Thyroid gland (tissue), 4 donors: ENCODE measurements at regions not wholly inside any gene's neighbourhood (a gene's known extent, or its start where the extent isn't known, plus 50 kb on each side); places are given as distances from the start of the nearest gene placed in this dataset.

Experiments used
- DNase-seq, 2 donors: peaks; one replicate each; pipeline ENCODE4 v3.0.0-alpha.2; 2019
- H3K27ac ChIP-seq, 3 donors: fragments of 200-600 bp; sonication (generic); 1 replicate in 2 of 3; 2 replicates in 1 of 3; pipeline ENCODE4 v1.5.1; 2016 to 2019; ENCODE audit warnings: mild to moderate bottlenecking in 1 of 3, moderate library complexity in 1 of 3
- H3K27me3 ChIP-seq: fragments of 200-600 bp; sonication (generic); one replicate; pipeline ENCODE4 v1.5.1; 2019
- H3K36me3 ChIP-seq, 2 donors: fragments of 200-600 bp; sonication (generic); one replicate each; pipeline ENCODE4 v1.5.1; 2016 to 2019
- H3K4me1 ChIP-seq, 2 donors: fragments of 200-600 bp; sonication (generic); one replicate each; pipeline ENCODE4 v1.5.1; 2017 to 2019
- H3K4me3 ChIP-seq, 3 donors: fragments of 200-600 bp; sonication (generic); replicated peaks in 1 of 3; 1 replicate in 2 of 3; 2 replicates in 1 of 3; pipeline ENCODE4 v1.5.1; 2016; ENCODE audit warnings: mild to moderate bottlenecking in 1 of 3
- H3K9me3 ChIP-seq: fragments of 200-600 bp; sonication (generic); one replicate; pipeline ENCODE4 v1.5.1; 2017
- POLR2A ChIP-seq, 2 donors: fragments of 450-650 bp; IDR thresholded peaks; one replicate each; pipeline ENCODE4 v1.6.1; 2017; ENCODE audit warnings: antibody characterized with exemption in 2 of 2, mild to moderate bottlenecking in 2 of 2, moderate library complexity in 1 of 2
- WGBS, 2 donors: methylation state at CpG; one replicate each; pipeline ENCODE4 v1.1.5; 2017; 5-methylcytosine and 5-hydroxymethylcytosine counted together
- intact Hi-C: fragments of 100-400 bp; cut with DNase I; formaldehyde crosslinking; loops from one replicate; pipeline ENCODE4 v1.15.1; 2023
- TF ChIP-seq, protein P1 (sequence below), 6 experiments: fragments of 200-600 bp in 3 of 6; fragments of 450-650 bp in 3 of 6; sonication (generic) in 3 of 6; IDR thresholded peaks; one replicate each; pipeline ENCODE4 v1.5.1; 2016 to 2019; ENCODE audit warnings: antibody characterized with exemption in 6 of 6, mild to moderate bottlenecking in 2 of 6, inconsistent platforms in 1 of 6, moderate library complexity in 1 of 6

GRCh38 chr3:31290046-31290445 is 242.7 kb upstream of the STT3B start:
- DNase-seq = no peak
- no peak overlapping the region for H3K4me3 ChIP-seq
- no peaks in the 10 kb centered on the region for H3K4me1 ChIP-seq
- TF ChIP-seq, protein P1, sequence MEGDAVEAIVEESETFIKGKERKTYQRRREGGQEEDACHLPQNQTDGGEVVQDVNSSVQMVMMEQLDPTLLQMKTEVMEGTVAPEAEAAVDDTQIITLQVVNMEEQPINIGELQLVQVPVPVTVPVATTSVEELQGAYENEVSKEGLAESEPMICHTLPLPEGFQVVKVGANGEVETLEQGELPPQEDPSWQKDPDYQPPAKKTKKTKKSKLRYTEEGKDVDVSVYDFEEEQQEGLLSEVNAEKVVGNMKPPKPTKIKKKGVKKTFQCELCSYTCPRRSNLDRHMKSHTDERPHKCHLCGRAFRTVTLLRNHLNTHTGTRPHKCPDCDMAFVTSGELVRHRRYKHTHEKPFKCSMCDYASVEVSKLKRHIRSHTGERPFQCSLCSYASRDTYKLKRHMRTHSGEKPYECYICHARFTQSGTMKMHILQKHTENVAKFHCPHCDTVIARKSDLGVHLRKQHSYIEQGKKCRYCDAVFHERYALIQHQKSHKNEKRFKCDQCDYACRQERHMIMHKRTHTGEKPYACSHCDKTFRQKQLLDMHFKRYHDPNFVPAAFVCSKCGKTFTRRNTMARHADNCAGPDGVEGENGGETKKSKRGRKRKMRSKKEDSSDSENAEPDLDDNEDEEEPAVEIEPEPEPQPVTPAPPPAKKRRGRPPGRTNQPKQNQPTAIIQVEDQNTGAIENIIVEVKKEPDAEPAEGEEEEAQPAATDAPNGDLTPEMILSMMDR (IDR thresholded peaks at IDR 0.05) = no peak
- no peak for TF ChIP-seq POLR2A (IDR thresholded peaks at IDR 0.05)
- H3K27me3 ChIP-seq = no peaks in the 10 kb centered on the region
- intact Hi-C loops = no loop called here
- H3K9me3 ChIP-seq = no peaks in the 10 kb centered on the region
- WGBS, 2 donors = 94 to 96% methylated on average over 5 of the region's 5 CpGs
- no peak overlapping the region for H3K27ac ChIP-seq
- no peaks in the 10 kb centered on the region for H3K36me3 ChIP-seq

GRCh38 chr3:31291818-31292217 is 240.9 kb upstream of the STT3B start:
- Histone ChIP-seq H3K27ac (no peak overlapping the region), H3K4me3 (no peak overlapping the region), H3K4me1 (no peaks in the 10 kb centered on the region), H3K27me3 (no peaks in the 10 kb centered on the region), H3K9me3 (no peaks in the 10 kb centered on the region), H3K36me3 (no peaks in the 10 kb centered on the region)
- WGBS, 2 donors = 90 to 97% methylated on average over 3 of the region's 3 CpGs
- intact Hi-C loops = no loop called here
- TF ChIP-seq, protein P1 (IDR thresholded peaks at IDR 0.05) = no peak
- TF ChIP-seq POLR2A (IDR thresholded peaks at IDR 0.05) = no peak
- no peak for DNase-seq

DNA sequence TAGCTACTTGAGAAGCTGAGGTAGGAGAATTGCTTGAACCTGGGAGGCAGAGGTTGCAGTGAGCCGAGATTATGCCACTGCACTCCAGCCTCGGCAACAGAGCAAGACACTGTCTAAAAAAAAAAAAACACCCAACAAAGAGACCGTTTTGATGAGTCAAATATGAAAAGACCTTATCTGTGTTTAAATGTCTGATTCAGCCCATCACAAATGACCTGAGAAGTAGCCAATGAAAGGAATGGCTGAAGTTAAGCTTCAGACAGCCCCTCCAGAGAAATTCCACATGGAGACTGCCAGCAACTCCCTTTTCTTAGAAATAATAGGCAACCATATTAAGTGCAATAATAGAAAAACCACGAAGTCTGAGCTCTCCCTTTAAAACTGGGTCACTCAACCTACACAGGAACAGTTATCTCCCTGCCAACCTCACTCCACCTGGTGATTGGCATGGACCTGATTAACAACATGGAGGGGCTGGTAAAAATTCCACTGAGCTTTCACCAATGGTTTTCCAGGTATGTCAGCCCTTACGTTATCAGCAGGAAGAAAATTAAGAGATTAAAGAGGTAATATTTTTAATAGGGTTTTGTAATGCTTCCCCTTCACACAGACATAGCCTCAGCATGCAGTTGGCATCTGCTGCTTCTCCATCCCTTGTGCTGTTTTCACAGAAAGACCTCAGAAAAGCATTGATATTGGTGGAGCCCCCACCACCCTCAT is 238.1 kb upstream of the STT3B start:
- Histone ChIP-seq H3K27ac (no peak overlapping the region), H3K4me3 (no peak overlapping the region), H3K4me1 (no peaks in the 10 kb centered on the region), H3K27me3 (no peaks in the 10 kb centered on the region), H3K9me3 (no peaks in the 10 kb centered on the region), H3K36me3 (no peaks in the 10 kb centered on the region)
- 65 to 76% methylated on average over 5 of the region's 5 CpGs for WGBS, 2 donors
- DNase-seq = no peak
- intact Hi-C loops = no loop called here
- TF ChIP-seq, protein P1 (IDR thresholded peaks at IDR 0.05) = no peak
- no peak for TF ChIP-seq POLR2A (IDR thresholded peaks at IDR 0.05)

DNA sequence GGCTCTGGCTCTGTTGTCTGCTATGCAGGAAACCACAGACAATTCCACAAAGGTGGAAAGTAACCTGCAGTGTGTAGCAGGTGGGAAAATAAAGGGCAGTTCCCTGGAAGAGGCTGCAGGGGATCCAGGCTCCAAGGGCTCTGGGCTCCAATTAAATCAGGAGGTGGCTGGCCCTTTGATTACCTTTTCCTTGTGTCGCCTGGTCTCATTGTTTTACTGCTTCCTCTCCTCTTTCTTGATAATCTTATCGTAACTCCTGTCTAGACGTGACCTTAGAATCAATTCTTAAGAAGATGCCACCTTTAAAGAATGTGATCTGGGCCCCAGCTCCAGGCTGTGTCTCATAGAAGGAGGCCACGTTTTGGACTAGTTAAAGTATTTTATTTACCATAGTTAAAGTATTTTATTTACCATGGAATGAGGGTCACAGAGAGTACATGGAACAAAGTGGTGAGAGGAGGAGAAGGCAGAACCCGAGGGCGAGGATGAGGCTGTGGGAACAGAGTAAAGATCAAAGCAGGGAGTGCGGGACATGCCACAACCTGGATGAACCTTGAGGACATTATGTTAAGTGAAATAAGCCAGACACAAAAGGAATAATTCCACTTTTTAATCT is 237.5 kb upstream of the STT3B start:
- H3K9me3 ChIP-seq = no peaks in the 10 kb centered on the region
- WGBS, 2 donors = 86 to 88% methylated on average over 7 of the region's 7 CpGs

More for the DNA sequence above, 237.5 kb upstream of the STT3B start:
- intact Hi-C loops = no loop called here
- Histone ChIP-seq H3K36me3 (no peaks in the 10 kb centered on the region), H3K4me1 (no peaks in the 10 kb centered on the region), H3K27me3 (no peaks in the 10 kb centered on the region), H3K4me3 (no peak overlapping the region), H3K27ac (no peak overlapping the region)
- no peak for DNase-seq
- no peak for TF ChIP-seq POLR2A (IDR thresholded peaks at IDR 0.05)
- TF ChIP-seq, protein P1 (IDR thresholded peaks at IDR 0.05) = no peak
